Natural killer cell (primary cell): ENCODE measurements at regions not wholly inside any gene's neighbourhood (a gene's known extent, or its start where the extent isn't known, plus 50 kb on each side); places are given as distances from the start of the nearest gene placed in this dataset.

Experiments used
- ATAC-seq, 3 donors: fragments of 150-1000 bp in 2 of 3; fragments of 200-7000 bp in 1 of 3; cut with Tn5 transposase; 1 replicate in 1 of 3; 2 replicates in 2 of 3; pipeline ENCODE4 v1.10.0; 2021; ENCODE audit warnings: mild to moderate bottlenecking in 2 of 3, moderate library complexity in 2 of 3
- DNase-seq, 2 donors: peaks; one replicate each; pipeline versions ENCODE4 v3.0.0 to v3.0.0-alpha.2; 2013 to 2021; ENCODE audit warnings: mixed read lengths in 1 of 2
- H3K27ac ChIP-seq: one replicate; pipeline ENCODE4 v1.5.1; 2013; ENCODE audit warnings: mild to moderate bottlenecking, low read length
- H3K27me3 ChIP-seq: one replicate; pipeline ENCODE4 v1.6.1; 2013; ENCODE audit warnings: low read length; ENCODE audit not compliant: control insufficient read depth, insufficient read depth
- H3K36me3 ChIP-seq: one replicate; pipeline ENCODE4 v1.6.1; 2013; ENCODE audit warnings: low read length; ENCODE audit not compliant: control insufficient read depth, insufficient read depth
- H3K4me1 ChIP-seq: one replicate; pipeline ENCODE4 v1.6.1; 2013; ENCODE audit warnings: low read length; ENCODE audit not compliant: control insufficient read depth, insufficient read depth
- H3K4me3 ChIP-seq: one replicate; pipeline ENCODE4 v1.5.1; 2013; ENCODE audit warnings: low read length
- H3K9me3 ChIP-seq: one replicate; pipeline ENCODE4 v1.6.1; 2013; ENCODE audit warnings: low read length; ENCODE audit not compliant: control insufficient read depth, insufficient read depth
- H3K27ac Mint-ChIP-seq, 2 donors: one replicate each; pipeline ENCODE4 v1.8.0; 2022; ENCODE audit warnings: mild to moderate bottlenecking in 2 of 2, mixed read lengths in 2 of 2, moderate library complexity in 1 of 2
- H3K27me3 Mint-ChIP-seq, 2 donors: one replicate each; pipeline ENCODE4 v1.8.0; 2022; ENCODE audit warnings: low read depth in 2 of 2, mixed read lengths in 2 of 2
- H3K36me3 Mint-ChIP-seq: one replicate; pipeline ENCODE4 v1.8.0; 2022; ENCODE audit warnings: mixed read lengths
- H3K4me1 Mint-ChIP-seq, 2 donors: one replicate each; pipeline ENCODE4 v1.8.0; 2022; ENCODE audit warnings: mixed read lengths in 2 of 2
- H3K4me3 Mint-ChIP-seq: one replicate; pipeline ENCODE4 v1.8.0; 2022; ENCODE audit warnings: mild to moderate bottlenecking, moderate library complexity, mixed read lengths
- H3K9me3 Mint-ChIP-seq, 2 donors: one replicate each; pipeline ENCODE4 v1.8.0; 2022; ENCODE audit warnings: mixed read lengths in 2 of 2
- CTCF ChIP-seq: fragments of 200-600 bp; IDR thresholded peaks from one replicate; pipeline ENCODE4 v1.8.0; 2022; ENCODE audit warnings: antibody characterized with exemption
- WGBS: methylation state at CpG from one replicate; pipeline ENCODE4 v1.1.7; 2013; ENCODE audit warnings: missing lambda C conversion rate; ENCODE audit not compliant: insufficient coverage; 5-methylcytosine and 5-hydroxymethylcytosine counted together
- intact Hi-C: fragments of 100-400 bp; cut with micrococcal nuclease; formaldehyde crosslinking; loops from one replicate; pipeline ENCODE4 v1.14.2; 2022

- TF ChIP-seq CTCF: no peak
- intact Hi-C loops: no loop called here
- no peaks in the 10 kb centered on the region for H3K27me3 ChIP-seq
- H3K9me3 ChIP-seq: peaks cover 7% of the 10 kb centered on the region
- H3K4me1 Mint-ChIP-seq: no peaks in the 10 kb centered on the region
- H3K27ac ChIP-seq: no peak overlapping the region
- DNase-seq: no peak
- peaks cover 0 to 4% of the 10 kb centered on the region in 2 donors for H3K27me3 Mint-ChIP-seq
- no peaks in the 10 kb centered on the region for H3K36me3 ChIP-seq
- no peak overlapping the region for H3K4me3 Mint-ChIP-seq
- H3K4me3 ChIP-seq: no peak overlapping the region
- H3K27ac Mint-ChIP-seq: no peak overlapping the region
- ATAC-seq: peak in 1 of 3 donors; percentile 25
- H3K9me3 Mint-ChIP-seq: peaks cover 8 to 11% of the 10 kb centered on the region in 2 donors
- H3K4me1 ChIP-seq: no peaks in the 10 kb centered on the region
- no peaks in the 10 kb centered on the region for H3K36me3 Mint-ChIP-seq
- WGBS: 96% methylated on average over 7 of the region's 7 CpGs
Observed at GRCh38 chr18:78125206-78125896, 854.3 kb upstream of the SALL3 start.

GRCh38 chr18:78126106-78126505 lies 853.5 kb upstream of the SALL3 start:
- peaks cover 0 to 5% of the 10 kb centered on the region in 2 donors for H3K27me3 Mint-ChIP-seq
- Histone ChIP-seq H3K27me3 (no peaks in the 10 kb centered on the region), H3K36me3 (no peaks in the 10 kb centered on the region), H3K9me3 (peaks cover 7% of the 10 kb centered on the region), H3K4me3 (no peak overlapping the region), H3K4me1 (no peaks in the 10 kb centered on the region), H3K27ac (no peak overlapping the region)
- intact Hi-C loops: no loop called here
- H3K27ac Mint-ChIP-seq: no peak overlapping the region
- 93% methylated on average over 13 of the region's 13 CpGs for WGBS
- no peak for TF ChIP-seq CTCF
- H3K4me3 Mint-ChIP-seq: no peak overlapping the region
- H3K9me3 Mint-ChIP-seq: peaks cover 8 to 11% of the 10 kb centered on the region in 2 donors
- no peaks in the 10 kb centered on the region for H3K36me3 Mint-ChIP-seq
- H3K4me1 Mint-ChIP-seq: no peaks in the 10 kb centered on the region
- DNase-seq (no peak), ATAC-seq (peak in 1 of 3 donors; percentile 21)

- no peaks in the 10 kb centered on the region for H3K4me1 Mint-ChIP-seq
- Histone ChIP-seq H3K4me1 (no peaks in the 10 kb centered on the region), H3K27me3 (no peaks in the 10 kb centered on the region), H3K27ac (no peak overlapping the region), H3K36me3 (no peaks in the 10 kb centered on the region), H3K9me3 (peaks cover 7% of the 10 kb centered on the region), H3K4me3 (no peak overlapping the region)
- no peak overlapping the region for H3K27ac Mint-ChIP-seq
- no peaks in the 10 kb centered on the region for H3K36me3 Mint-ChIP-seq
- no peak overlapping the region for H3K4me3 Mint-ChIP-seq
- H3K27me3 Mint-ChIP-seq: peaks cover 0 to 5% of the 10 kb centered on the region in 2 donors
- no peak for DNase-seq
- peaks cover 7 to 10% of the 10 kb centered on the region in 2 donors for H3K9me3 Mint-ChIP-seq
- no peak for ATAC-seq
- WGBS: 95% methylated on average over 20 of the region's 21 CpGs
- TF ChIP-seq CTCF: no peak
- intact Hi-C loops: no loop called here
Observed at GRCh38 chr18:78126536-78126935, 853.1 kb upstream of the SALL3 start.

GRCh38 chr18:78127041-78127440 lies 852.6 kb upstream of the SALL3 start:
- Histone ChIP-seq H3K27me3 (no peaks in the 10 kb centered on the region), H3K27ac (no peak overlapping the region), H3K9me3 (peaks cover 7% of the 10 kb centered on the region), H3K36me3 (no peaks in the 10 kb centered on the region), H3K4me3 (no peak overlapping the region), H3K4me1 (no peaks in the 10 kb centered on the region)
- no peak for ATAC-seq
- 94% methylated on average over 20 of the region's 20 CpGs for WGBS
- Mint-ChIP-seq H3K4me3 (no peak overlapping the region), H3K27me3 (peaks cover 0 to 5% of the 10 kb centered on the region in 2 donors), H3K27ac (no peak overlapping the region), H3K4me1 (no peaks in the 10 kb centered on the region), H3K9me3 (peaks cover 6 to 9% of the 10 kb centered on the region in 2 donors), H3K36me3 (no peaks in the 10 kb centered on the region)
- no peak for TF ChIP-seq CTCF
- intact Hi-C loops: no loop called here
- DNase-seq: no peak
